CD14-positive monocyte (primary cell): ENCODE measurements at regions not wholly inside any gene's neighbourhood (a gene's known extent, or its start where the extent isn't known, plus 50 kb on each side); places are given as distances from the start of the nearest gene placed in this dataset.

Experiments used
- DNase-seq, 3 donors: peaks; one replicate each; pipeline ENCODE4 v3.0.0-alpha.2; 2011 to 2022
- H2AFZ ChIP-seq: 2 replicates; pipeline ENCODE4 v1.6.0; 2012; ENCODE audit warnings: mild to moderate bottlenecking, low read depth, low read length, inconsistent platforms; ENCODE audit not compliant: insufficient read depth, poor library complexity, severe bottlenecking
- H3K27ac ChIP-seq, 2 donors: 1 replicate in 1 of 2; 2 replicates in 1 of 2; pipeline ENCODE4 v1.5.1; 2012 to 2013; ENCODE audit warnings: low read length in 2 of 2, control low read depth in 1 of 2, inconsistent platforms in 1 of 2, low read depth in 1 of 2, mild to moderate bottlenecking in 1 of 2
- H3K27me3 ChIP-seq, 2 donors: one replicate each; pipeline versions ENCODE4 v1.6.0 to v1.6.1; 2011 to 2013; ENCODE audit warnings: low read length in 2 of 2; ENCODE audit not compliant: control insufficient read depth in 2 of 2, insufficient read depth in 2 of 2
- H3K36me3 ChIP-seq, 2 donors: replicated peaks in 1 of 2; 1 replicate in 1 of 2; 2 replicates in 1 of 2; pipeline versions ENCODE4 v1.5.1 to v1.6.1; 2012 to 2013; ENCODE audit warnings: low read length in 2 of 2, control low read depth in 1 of 2, inconsistent platforms in 1 of 2, mild to moderate bottlenecking in 1 of 2; ENCODE audit not compliant: insufficient read depth in 2 of 2, control insufficient read depth in 1 of 2
- H3K4me1 ChIP-seq, 2 donors: 1 replicate in 1 of 2; 2 replicates in 1 of 2; pipeline versions ENCODE4 v1.5.1 to v1.6.1; 2012 to 2013; ENCODE audit warnings: low read length in 2 of 2, control low read depth in 1 of 2, inconsistent platforms in 1 of 2, mild to moderate bottlenecking in 1 of 2, moderate library complexity in 1 of 2; ENCODE audit not compliant: insufficient read depth in 2 of 2, control insufficient read depth in 1 of 2
- H3K4me2 ChIP-seq: replicated peaks from 2 replicates; pipeline ENCODE3; 2012; ENCODE audit warnings: low read length, moderate library complexity, mild to moderate bottlenecking; ENCODE audit not compliant: poor library complexity, severe bottlenecking; ENCODE audit errors: extremely low read depth
- H3K4me3 ChIP-seq, 3 experiments: fragments of 200-600 bp in 1 of 3; sonication (generic) in 1 of 3; replicated peaks in 1 of 3; 1 replicate in 2 of 3; 2 replicates in 1 of 3; pipeline ENCODE4 v1.5.1; 2011 to 2013; ENCODE audit warnings: low read length in 3 of 3, mild to moderate bottlenecking in 3 of 3, control low read depth in 2 of 3, low read depth in 2 of 3, inconsistent platforms in 1 of 3, moderate library complexity in 1 of 3
- H3K79me2 ChIP-seq: 2 replicates; pipeline ENCODE4 v1.6.0; 2012; ENCODE audit warnings: mild to moderate bottlenecking, control low read depth, inconsistent platforms, low read length, moderate library complexity; ENCODE audit not compliant: insufficient read depth
- H3K9ac ChIP-seq: 2 replicates; pipeline ENCODE4 v1.6.0; 2017; ENCODE audit warnings: low read length, mild to moderate bottlenecking; ENCODE audit not compliant: insufficient read depth, poor library complexity, severe bottlenecking
- H3K9me3 ChIP-seq, 2 donors: replicated peaks in 1 of 2; 1 replicate in 1 of 2; 2 replicates in 1 of 2; pipeline versions ENCODE4 v1.5.1 to v1.6.1; 2012 to 2013; ENCODE audit warnings: low read length in 2 of 2, control low read depth in 1 of 2; ENCODE audit not compliant: control insufficient read depth in 1 of 2, insufficient read depth in 1 of 2
- H4K20me1 ChIP-seq: 2 replicates; pipeline ENCODE4 v1.6.0; 2012; ENCODE audit warnings: mild to moderate bottlenecking, low read length, control low read depth, moderate library complexity; ENCODE audit not compliant: insufficient read depth
- H3K27ac Mint-ChIP-seq, 7 donors: one replicate each; pipeline ENCODE4 v1.8.0; 2020; ENCODE audit warnings: mild to moderate bottlenecking in 7 of 7, mixed read lengths in 7 of 7, moderate library complexity in 6 of 7, inconsistent platforms in 2 of 7
- H3K27me3 Mint-ChIP-seq, 3 donors: one replicate each; pipeline ENCODE4 v1.8.0; 2021 to 2022; ENCODE audit warnings: low read depth in 3 of 3, mild to moderate bottlenecking in 3 of 3, mixed read lengths in 3 of 3, moderate library complexity in 3 of 3, inconsistent platforms in 1 of 3
- H3K36me3 Mint-ChIP-seq, 2 donors: one replicate each; pipeline ENCODE4 v1.8.0; 2020; ENCODE audit warnings: mixed read lengths in 2 of 2, inconsistent platforms in 1 of 2, mild to moderate bottlenecking in 1 of 2
- H3K4me1 Mint-ChIP-seq: one replicate; pipeline ENCODE4 v1.8.0; 2020; ENCODE audit warnings: mild to moderate bottlenecking, mixed read lengths
- H3K4me3 Mint-ChIP-seq, 2 donors: one replicate each; pipeline ENCODE4 v1.8.0; 2020; ENCODE audit warnings: mild to moderate bottlenecking in 2 of 2, mixed read lengths in 2 of 2, moderate library complexity in 1 of 2
- H3K9me3 Mint-ChIP-seq, 7 donors: one replicate each; pipeline ENCODE4 v1.8.0; 2020 to 2022; ENCODE audit warnings: mixed read lengths in 7 of 7, mild to moderate bottlenecking in 6 of 7, moderate library complexity in 6 of 7, inconsistent platforms in 2 of 7
- WGBS: methylation state at CpG from one replicate; pipeline ENCODE4 v1.1.5; 2013; ENCODE audit warnings: missing lambda C conversion rate; ENCODE audit not compliant: insufficient coverage; 5-methylcytosine and 5-hydroxymethylcytosine counted together
- intact Hi-C, 2 donors: fragments of 100-400 bp; cut with micrococcal nuclease; formaldehyde crosslinking; loops; one replicate each; pipeline versions ENCODE4 v1.15.0 to v1.15.1; 2023
- TF ChIP-seq, protein P1 (sequence below): fragments of 200-600 bp; IDR thresholded peaks from one replicate; pipeline ENCODE4 v1.8.0; 2022; ENCODE audit warnings: antibody characterized with exemption, mild to moderate bottlenecking

DNA sequence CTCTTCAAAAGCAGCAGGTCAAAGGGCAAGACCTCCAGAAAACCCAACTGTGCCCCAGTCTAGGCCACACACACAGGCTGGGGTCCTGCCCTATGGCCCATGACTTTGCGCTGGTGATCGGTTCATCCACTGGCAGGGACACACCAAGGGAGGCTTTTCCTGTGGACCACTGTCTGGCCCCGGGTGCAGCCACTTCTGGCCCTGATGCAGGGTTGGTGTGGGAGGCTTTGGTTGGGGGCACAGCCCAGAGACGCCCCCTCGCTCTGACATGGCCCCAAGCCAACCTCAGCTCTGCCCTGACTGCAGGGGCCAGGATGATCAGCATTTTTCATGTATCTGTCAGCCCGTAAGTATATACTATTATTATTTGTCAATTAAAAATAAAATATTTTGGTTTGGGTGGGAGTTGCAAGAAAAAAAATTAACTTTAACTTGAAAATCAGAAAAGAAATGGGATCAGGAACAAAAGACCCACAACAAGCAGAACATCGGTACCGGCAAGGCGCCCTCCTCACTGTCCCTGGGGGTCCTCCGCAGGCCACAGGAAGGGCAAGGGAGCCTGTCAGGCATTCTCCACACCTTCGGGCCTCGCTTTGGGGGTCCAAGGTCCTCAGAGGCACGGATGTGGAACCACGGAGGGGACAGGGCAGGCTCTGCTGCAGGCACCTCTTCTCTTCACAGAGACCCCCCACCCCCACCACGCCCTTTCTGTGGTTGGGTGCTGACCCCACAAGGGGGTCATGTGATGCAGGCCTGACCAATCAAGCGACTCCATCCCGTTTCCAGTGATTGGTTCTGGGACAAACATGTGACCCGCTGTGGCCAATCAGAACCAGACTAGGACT, 181.5 kb upstream of the SFSWAP start:
- intact Hi-C loops: no loop called here
- TF ChIP-seq, protein P1, sequence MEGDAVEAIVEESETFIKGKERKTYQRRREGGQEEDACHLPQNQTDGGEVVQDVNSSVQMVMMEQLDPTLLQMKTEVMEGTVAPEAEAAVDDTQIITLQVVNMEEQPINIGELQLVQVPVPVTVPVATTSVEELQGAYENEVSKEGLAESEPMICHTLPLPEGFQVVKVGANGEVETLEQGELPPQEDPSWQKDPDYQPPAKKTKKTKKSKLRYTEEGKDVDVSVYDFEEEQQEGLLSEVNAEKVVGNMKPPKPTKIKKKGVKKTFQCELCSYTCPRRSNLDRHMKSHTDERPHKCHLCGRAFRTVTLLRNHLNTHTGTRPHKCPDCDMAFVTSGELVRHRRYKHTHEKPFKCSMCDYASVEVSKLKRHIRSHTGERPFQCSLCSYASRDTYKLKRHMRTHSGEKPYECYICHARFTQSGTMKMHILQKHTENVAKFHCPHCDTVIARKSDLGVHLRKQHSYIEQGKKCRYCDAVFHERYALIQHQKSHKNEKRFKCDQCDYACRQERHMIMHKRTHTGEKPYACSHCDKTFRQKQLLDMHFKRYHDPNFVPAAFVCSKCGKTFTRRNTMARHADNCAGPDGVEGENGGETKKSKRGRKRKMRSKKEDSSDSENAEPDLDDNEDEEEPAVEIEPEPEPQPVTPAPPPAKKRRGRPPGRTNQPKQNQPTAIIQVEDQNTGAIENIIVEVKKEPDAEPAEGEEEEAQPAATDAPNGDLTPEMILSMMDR: no peak
- WGBS: 98% methylated on average over 11 of the region's 18 CpGs
- no peak overlapping the region for H3K4me2 ChIP-seq
- no peak overlapping the region for H3K27ac ChIP-seq
- no peaks in the 10 kb centered on the region for H3K4me1 ChIP-seq
- peaks cover 0 to 5% (median 0%) of the 10 kb centered on the region in 7 donors for H3K9me3 Mint-ChIP-seq
- H3K4me3 Mint-ChIP-seq: peak overlapping the region in 1 of 2 donors; percentile 45
- no peaks in the 10 kb centered on the region for H3K27me3 ChIP-seq
- H3K36me3 Mint-ChIP-seq: no peaks in the 10 kb centered on the region
- no peak overlapping the region for H2AFZ ChIP-seq
- H3K27ac Mint-ChIP-seq: no peak overlapping the region
- peaks cover 1 to 10% (median 9%) of the 10 kb centered on the region in 3 donors for H3K27me3 Mint-ChIP-seq
- no peak overlapping the region for H3K9ac ChIP-seq
- peaks cover 9% of the 10 kb centered on the region for H3K4me1 Mint-ChIP-seq
- H3K79me2 ChIP-seq: no peaks in the 10 kb centered on the region
- H4K20me1 ChIP-seq: no peaks in the 10 kb centered on the region
- DNase-seq: no peak
- H3K36me3 ChIP-seq: no peaks in the 10 kb centered on the region
- no peak overlapping the region for H3K4me3 ChIP-seq
- no peaks in the 10 kb centered on the region for H3K9me3 ChIP-seq

GRCh38 chr12:131530041-131530332, 180.9 kb upstream of the SFSWAP start:
- H3K27me3 Mint-ChIP-seq: peaks cover 1 to 10% (median 9%) of the 10 kb centered on the region in 3 donors
- H3K79me2 ChIP-seq: no peaks in the 10 kb centered on the region
- 97% methylated on average over 4 of the region's 7 CpGs for WGBS
- H3K4me1 ChIP-seq: no peaks in the 10 kb centered on the region
- no peak overlapping the region for H2AFZ ChIP-seq
- no peaks in the 10 kb centered on the region for H3K27me3 ChIP-seq
- intact Hi-C loops: no loop called here
- no peaks in the 10 kb centered on the region for H4K20me1 ChIP-seq
- H3K36me3 ChIP-seq: no peaks in the 10 kb centered on the region
- no peaks in the 10 kb centered on the region for H3K9me3 ChIP-seq
- H3K27ac ChIP-seq: no peak overlapping the region
- DNase-seq: no peak
- no peak overlapping the region for H3K4me3 Mint-ChIP-seq
- H3K36me3 Mint-ChIP-seq: no peaks in the 10 kb centered on the region
- H3K27ac Mint-ChIP-seq: peak overlapping the region in 1 of 7 donors; percentile 60
- H3K9me3 Mint-ChIP-seq: peaks cover 0 to 5% (median 0%) of the 10 kb centered on the region in 7 donors
- no peak overlapping the region for H3K4me3 ChIP-seq
- TF ChIP-seq, protein P1: no peak
- H3K9ac ChIP-seq: no peak overlapping the region
- H3K4me1 Mint-ChIP-seq: peaks cover 9% of the 10 kb centered on the region
- no peak overlapping the region for H3K4me2 ChIP-seq
